ENCODE measurements at regions not wholly inside any gene's neighbourhood (a gene's known extent, or its start where the extent isn't known, plus 50 kb on each side); places are given as distances from the start of the nearest gene placed in this dataset.

- no peak overlapping the region for H4K8ac ChIP-seq (replicated peaks; ENCODE audit: insufficient read length, low read depth, low read length)
- H2AFZ ChIP-seq (ENCODE audit: low read length): no peak overlapping the region
- no peak overlapping the region for H4K91ac ChIP-seq (ENCODE audit: insufficient read length, low read depth, low read length)
- H3K27me3 ChIP-seq (ENCODE audit: insufficient read depth, low read length): no peaks in the 10 kb centered on the region
- no peaks in the 10 kb centered on the region for H3K23me2 ChIP-seq (ENCODE audit: insufficient read length, low read depth, low read length, poor library complexity, severe bottlenecking)
- H3K23ac ChIP-seq (ENCODE audit: insufficient read length, low read depth, low read length): no peak overlapping the region
- no peak for TF ChIP-seq CTCF (conservative IDR thresholded peaks at IDR 0.05)
- no peaks in the 10 kb centered on the region for H3K4me1 Mint-ChIP-seq
- no CpG with 5 or more reads among the region's 2 CpGs for WGBS (ENCODE audit: extremely low coverage, insufficient read length, low lambda C conversion rate)
- no peaks in the 10 kb centered on the region for H4K20me1 ChIP-seq (ENCODE audit: control insufficient read depth, insufficient read depth, insufficient read length)
- H3K56ac ChIP-seq (ENCODE audit: insufficient read length, low read depth, low read length): no peak overlapping the region
- H2BK120ac ChIP-seq (ENCODE audit: low read depth, low read length, poor library complexity, severe bottlenecking): no peak overlapping the region
- H2BK12ac ChIP-seq (ENCODE audit: insufficient read length, low read depth, low read length): no peak overlapping the region
- DNase-seq: no peak
- H2AK5ac ChIP-seq (ENCODE audit: insufficient read length, low read length): no peak overlapping the region
- no peak overlapping the region for H4K5ac ChIP-seq (ENCODE audit: insufficient read length, low read depth, low read length)
- no peak overlapping the region for H2BK15ac ChIP-seq (ENCODE audit: low read depth, low read length)
- no peak overlapping the region for H3K27ac Mint-ChIP-seq
- no peak overlapping the region for H3K18ac ChIP-seq (ENCODE audit: insufficient read length, low read depth, low read length)
- no peaks in the 10 kb centered on the region for H3K4me1 ChIP-seq (ENCODE audit: insufficient read depth, low read length)
- no peak overlapping the region for H3K27ac ChIP-seq (ENCODE audit: insufficient read length, low read depth, low read length)
- no peak overlapping the region for H2BK20ac ChIP-seq (ENCODE audit: low read depth, low read length, poor library complexity, severe bottlenecking)
- no peaks in the 10 kb centered on the region for H3K79me1 ChIP-seq (ENCODE audit: insufficient read depth, low read depth, low read length, poor library complexity, severe bottlenecking)
- no peaks in the 10 kb centered on the region; the same call in none of the 2 replicates for H3K27me3 Mint-ChIP-seq (ENCODE audit: low read depth)
- no peak overlapping the region for H2BK5ac ChIP-seq (ENCODE audit: insufficient read length, low read length)
- no peak overlapping the region for H3T11ph ChIP-seq (ENCODE audit: low read length)
- H3K4me3 Mint-ChIP-seq: no peak overlapping the region
- H3K4ac ChIP-seq (ENCODE audit: low read depth, low read length): no peak overlapping the region
- no peak overlapping the region for H3K9ac ChIP-seq (ENCODE audit: extremely low read depth, insufficient read length, low read length)
- peaks cover 6% of the 10 kb centered on the region in 2 experiments for H3K9me3 Mint-ChIP-seq
- H3K4me2 ChIP-seq (ENCODE audit: insufficient read depth, insufficient read length, low read length): no peak overlapping the region
- H3K14ac ChIP-seq (ENCODE audit: insufficient read depth, low read length): no peak overlapping the region
- H3K36me3 Mint-ChIP-seq (ENCODE audit: insufficient read depth in 1 of 3, low read depth in 3 of 3): peaks cover 0 to 7% (median 4%) of the 10 kb centered on the region in 3 experiments; a peak in 6 of 7 replicates
- H3K9me3 ChIP-seq (ENCODE audit: control insufficient read depth, low read depth, low read length): no peaks in the 10 kb centered on the region
- H3K79me2 ChIP-seq (ENCODE audit: insufficient read depth, low read length): no peaks in the 10 kb centered on the region
These were observed 232.2 kb upstream of the NPSR1 start for GRCh38 chr7:34425631-34426384.

Measured in H9 (cell line).